ENCODE measurements at regions not wholly inside any gene's neighbourhood (a gene's known extent, or its start where the extent isn't known, plus 50 kb on each side); places are given as distances from the start of the nearest gene placed in this dataset.

GRCh38 chrX:96314985-96315384, 369.7 kb upstream of the DIAPH2 start:
- TF ChIP-seq CTCF (conservative IDR thresholded peaks at IDR 0.05): no peak
- TF ChIP-seq EZH2 (IDR thresholded peaks at IDR 0.05; ENCODE audit: low read depth): no peak

Data from PC-9 (cell line).